WTC11 (cell line): ENCODE measurements at regions not wholly inside any gene's neighbourhood (a gene's known extent, or its start where the extent isn't known, plus 50 kb on each side); places are given as distances from the start of the nearest gene placed in this dataset.

Experiments
- ATAC-seq: fragments of 200-7000 bp; cut with Tn5 transposase; 2 replicates; pipeline ENCODE4 v1.10.0; 2021; ENCODE audit warnings: mild to moderate bottlenecking, moderate library complexity
- CTCF ChIA-PET: fragments of 300-600 bp; sonication (Branson Sonifier 250); formaldehyde crosslinking; loops from one replicate; lab custom pipeline; 2021; ENCODE audit warnings: antibody characterized with exemption; lab: Charles Lee
- POLR2A ChIA-PET: fragments of 350-600 bp; sonication (Branson Sonifier 250); formaldehyde crosslinking; loops from one replicate; lab custom pipeline; 2021; ENCODE audit warnings: antibody characterized with exemption; lab: Charles Lee
- DNase-seq: peaks from one replicate; pipeline ENCODE4 v3.0.0; 2021; ENCODE audit warnings: low spot score
- H3K27ac Mint-ChIP-seq: 2 replicates; pipeline ENCODE4 v1.8.0; 2021; ENCODE audit warnings: mixed read lengths
- H3K27me3 Mint-ChIP-seq: 2 replicates; pipeline ENCODE4 v1.8.0; 2021; ENCODE audit warnings: low read depth, mild to moderate bottlenecking, moderate library complexity, mixed read lengths
- H3K36me3 Mint-ChIP-seq: 2 replicates; pipeline ENCODE4 v1.8.0; 2021; ENCODE audit warnings: mixed read lengths
- H3K4me1 Mint-ChIP-seq: 2 replicates; pipeline ENCODE4 v1.8.0; 2022; ENCODE audit warnings: mixed read lengths
- H3K4me3 Mint-ChIP-seq: 2 replicates; pipeline ENCODE4 v1.8.0; 2021; ENCODE audit warnings: mild to moderate bottlenecking, moderate library complexity, mixed read lengths
- H3K9me3 Mint-ChIP-seq: 2 replicates; pipeline ENCODE4 v1.8.0; 2021; ENCODE audit warnings: mixed read lengths
- CBFB ChIP-seq: sonication (generic); formaldehyde crosslinking; IDR thresholded peaks from 2 replicates; pipeline ENCODE4 v1.8.1; 2022; ENCODE audit warnings: mild to moderate bottlenecking, low read depth, missing genetic modification reagents
- CREB1 ChIP-seq: sonication (generic); formaldehyde crosslinking; IDR thresholded peaks from 2 replicates; pipeline ENCODE4 v1.8.0; 2023; ENCODE audit warnings: mild to moderate bottlenecking, missing genetic modification reagents
- CREM ChIP-seq: sonication (generic); formaldehyde crosslinking; IDR thresholded peaks from 2 replicates; pipeline ENCODE4 v1.8.1; 2022; ENCODE audit warnings: mild to moderate bottlenecking, missing genetic modification reagents, moderate library complexity
- ETV6 ChIP-seq: sonication (generic); formaldehyde crosslinking; IDR thresholded peaks from 2 replicates; pipeline ENCODE4 v1.8.1; 2022; ENCODE audit warnings: mild to moderate bottlenecking, missing genetic modification reagents
- GABPB1 ChIP-seq: sonication (generic); formaldehyde crosslinking; IDR thresholded peaks from 2 replicates; pipeline ENCODE4 v1.8.1; 2023; ENCODE audit warnings: mild to moderate bottlenecking, missing genetic modification reagents
- HMGA2 ChIP-seq: fragments of 250-450 bp; sonication (Bioruptor Pico); IDR thresholded peaks from 2 replicates; pipeline ENCODE4 v1.4.0; 2021; ENCODE audit warnings: mild to moderate bottlenecking, moderate library complexity
- JAZF1 ChIP-seq: fragments of 250-450 bp; sonication (Bioruptor Pico); IDR thresholded peaks from 2 replicates; pipeline ENCODE4 v1.9.0; 2021; ENCODE audit warnings: moderate library complexity, mild to moderate bottlenecking, inconsistent platforms
- NFYB ChIP-seq: sonication (generic); formaldehyde crosslinking; conservative IDR thresholded peaks from 2 replicates; pipeline ENCODE4 v1.8.0; 2022; ENCODE audit warnings: low read depth, missing genetic modification reagents
- NR2C2 ChIP-seq: sonication (generic); formaldehyde crosslinking; IDR thresholded peaks from 2 replicates; pipeline ENCODE4 v1.8.0; 2022; ENCODE audit warnings: mild to moderate bottlenecking, missing genetic modification reagents
- TEAD1 ChIP-seq: sonication (generic); formaldehyde crosslinking; IDR thresholded peaks from 2 replicates; pipeline ENCODE4 v1.8.0; 2022; ENCODE audit warnings: mild to moderate bottlenecking, missing genetic modification reagents
- ZNF232 ChIP-seq: sonication (generic); formaldehyde crosslinking; IDR thresholded peaks from 2 replicates; pipeline ENCODE4 v1.8.0; 2022; ENCODE audit warnings: mild to moderate bottlenecking, missing genetic modification reagents
- ZNF263 ChIP-seq: sonication (generic); formaldehyde crosslinking; IDR thresholded peaks from 2 replicates; pipeline ENCODE4 v1.8.1; 2022; ENCODE audit warnings: low read depth, mild to moderate bottlenecking, moderate library complexity, missing genetic modification reagents
- ZNF416 ChIP-seq: fragments of 250-450 bp; sonication (Bioruptor Pico); IDR thresholded peaks from 2 replicates; pipeline ENCODE4 v1.9.0; 2021; ENCODE audit warnings: mild to moderate bottlenecking, inconsistent platforms
- ZNF671 ChIP-seq: fragments of 250-450 bp; sonication (Bioruptor Pico); IDR thresholded peaks from 2 replicates; pipeline ENCODE4 v1.8.0; 2021; ENCODE audit warnings: mild to moderate bottlenecking
- TF ChIP-seq, protein P1 (sequence below): sonication (generic); formaldehyde crosslinking; IDR thresholded peaks from 2 replicates; pipeline ENCODE4 v1.8.0; 2022; ENCODE audit warnings: missing genetic modification reagents
- TF ChIP-seq, protein P2 (sequence below): sonication (generic); formaldehyde crosslinking; IDR thresholded peaks from 2 replicates; pipeline ENCODE4 v1.8.1; 2023; ENCODE audit warnings: mild to moderate bottlenecking, missing genetic modification reagents, moderate library complexity
- TF ChIP-seq, protein P3 (sequence below): fragments of 200-600 bp; IDR thresholded peaks from 2 replicates; pipeline ENCODE4 v1.8.0; 2022; ENCODE audit warnings: antibody characterized with exemption
- TF ChIP-seq, protein P4 (sequence below): fragments of 250-450 bp; sonication (Bioruptor Pico); IDR thresholded peaks from 2 replicates; pipeline ENCODE4 v1.9.0; 2021; ENCODE audit warnings: mild to moderate bottlenecking
- TF ChIP-seq, protein P5 (sequence below): fragments of 250-450 bp; sonication (Bioruptor Pico); IDR thresholded peaks from 2 replicates; pipeline ENCODE4 v1.8.0; 2021; ENCODE audit warnings: mild to moderate bottlenecking
- TF ChIP-seq, protein P6 (sequence below): fragments of 250-450 bp; sonication (Bioruptor Pico); IDR thresholded peaks from 2 replicates; pipeline ENCODE4 v1.9.0; 2021; ENCODE audit warnings: mild to moderate bottlenecking, borderline replicate concordance
- TF ChIP-seq, protein P7 (sequence below): fragments of 250-450 bp; sonication (Bioruptor Pico); IDR thresholded peaks from 2 replicates; pipeline ENCODE4 v1.9.0; 2021; ENCODE audit warnings: moderate library complexity, mild to moderate bottlenecking, inconsistent platforms, borderline replicate concordance
- TF ChIP-seq, protein P8 (sequence below): sonication (generic); formaldehyde crosslinking; IDR thresholded peaks from 2 replicates; pipeline ENCODE4 v1.8.1; 2023; ENCODE audit warnings: mild to moderate bottlenecking, missing genetic modification reagents, moderate library complexity

DNA sequence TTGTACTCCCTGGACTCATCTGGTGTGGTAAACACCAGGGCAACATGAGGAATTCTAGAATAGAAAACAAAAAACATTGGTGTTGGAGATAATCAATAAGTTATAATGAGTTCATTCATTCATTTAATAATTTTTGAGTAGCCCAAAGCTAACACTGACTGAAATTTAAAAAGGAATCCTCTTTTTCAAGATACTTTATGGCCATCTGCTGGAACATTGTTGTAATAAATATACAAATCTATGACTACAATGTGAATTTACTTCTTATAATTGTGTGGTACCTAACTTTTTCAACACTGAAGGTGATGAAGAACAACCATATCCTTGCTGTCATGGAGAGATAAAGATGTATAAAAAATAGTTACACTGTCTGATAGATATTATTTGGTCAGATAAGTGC, 687.3 kb upstream of the MIS18BP1 start:
- ChIA-PET CTCF (no interaction called here), POLR2A (no interaction called here)
- no peak for ATAC-seq

DNA sequence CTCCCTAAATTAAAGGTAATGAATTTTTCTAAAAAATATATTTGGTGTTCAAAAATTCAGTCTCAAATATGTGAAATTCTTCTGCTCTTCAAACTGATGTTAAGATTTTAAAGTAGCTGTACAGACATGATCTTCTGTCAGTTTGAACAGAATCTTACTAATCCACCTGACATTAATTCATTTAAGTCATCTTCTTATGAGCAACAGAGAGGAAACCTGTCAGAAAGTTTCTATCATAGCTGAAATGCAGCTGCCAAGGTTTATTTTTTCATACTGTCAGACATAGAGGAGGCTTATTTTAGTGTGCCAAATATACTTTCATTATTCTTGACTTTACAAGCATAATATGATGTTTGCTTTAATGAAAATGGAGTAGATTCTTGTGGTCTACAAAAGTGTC, 686.6 kb upstream of the MIS18BP1 start:
- ChIA-PET CTCF (no interaction called here), POLR2A (no interaction called here)
- Mint-ChIP-seq H3K4me3 (no peak overlapping the region), H3K4me1 (no peaks in the 10 kb centered on the region), H3K27me3 (no peaks in the 10 kb centered on the region), H3K9me3 (peaks cover 57% of the 10 kb centered on the region), H3K27ac (no peak overlapping the region), H3K36me3 (peaks cover 18% of the 10 kb centered on the region)
- DNase-seq, result no peak
- ATAC-seq, result no peak
- TF ChIP-seq, protein P1, sequence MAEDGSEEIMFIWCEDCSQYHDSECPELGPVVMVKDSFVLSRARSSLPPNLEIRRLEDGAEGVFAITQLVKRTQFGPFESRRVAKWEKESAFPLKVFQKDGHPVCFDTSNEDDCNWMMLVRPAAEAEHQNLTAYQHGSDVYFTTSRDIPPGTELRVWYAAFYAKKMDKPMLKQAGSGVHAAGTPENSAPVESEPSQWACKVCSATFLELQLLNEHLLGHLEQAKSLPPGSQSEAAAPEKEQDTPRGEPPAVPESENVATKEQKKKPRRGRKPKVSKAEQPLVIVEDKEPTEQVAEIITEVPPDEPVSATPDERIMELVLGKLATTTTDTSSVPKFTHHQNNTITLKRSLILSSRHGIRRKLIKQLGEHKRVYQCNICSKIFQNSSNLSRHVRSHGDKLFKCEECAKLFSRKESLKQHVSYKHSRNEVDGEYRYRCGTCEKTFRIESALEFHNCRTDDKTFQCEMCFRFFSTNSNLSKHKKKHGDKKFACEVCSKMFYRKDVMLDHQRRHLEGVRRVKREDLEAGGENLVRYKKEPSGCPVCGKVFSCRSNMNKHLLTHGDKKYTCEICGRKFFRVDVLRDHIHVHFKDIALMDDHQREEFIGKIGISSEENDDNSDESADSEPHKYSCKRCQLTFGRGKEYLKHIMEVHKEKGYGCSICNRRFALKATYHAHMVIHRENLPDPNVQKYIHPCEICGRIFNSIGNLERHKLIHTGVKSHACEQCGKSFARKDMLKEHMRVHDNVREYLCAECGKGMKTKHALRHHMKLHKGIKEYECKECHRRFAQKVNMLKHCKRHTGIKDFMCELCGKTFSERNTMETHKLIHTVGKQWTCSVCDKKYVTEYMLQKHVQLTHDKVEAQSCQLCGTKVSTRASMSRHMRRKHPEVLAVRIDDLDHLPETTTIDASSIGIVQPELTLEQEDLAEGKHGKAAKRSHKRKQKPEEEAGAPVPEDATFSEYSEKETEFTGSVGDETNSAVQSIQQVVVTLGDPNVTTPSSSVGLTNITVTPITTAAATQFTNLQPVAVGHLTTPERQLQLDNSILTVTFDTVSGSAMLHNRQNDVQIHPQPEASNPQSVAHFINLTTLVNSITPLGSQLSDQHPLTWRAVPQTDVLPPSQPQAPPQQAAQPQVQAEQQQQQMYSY, result no peak
- TF ChIP-seq JAZF1 (CRISPR knock-in tag) (no peak), CBFB (CRISPR knock-in tag) (no peak), CREB1 (CRISPR knock-in tag) (no peak), NR2C2 (CRISPR knock-in tag) (no peak), CREM (CRISPR knock-in tag) (no peak), ZNF232 (CRISPR knock-in tag) (no peak), ZNF263 (CRISPR knock-in tag) (no peak), ETV6 (no peak), GABPB1 (CRISPR knock-in tag) (no peak), NFYB (CRISPR knock-in tag) (no peak), HMGA2 (CRISPR knock-in tag) (no peak)
- TF ChIP-seq, protein P2, sequence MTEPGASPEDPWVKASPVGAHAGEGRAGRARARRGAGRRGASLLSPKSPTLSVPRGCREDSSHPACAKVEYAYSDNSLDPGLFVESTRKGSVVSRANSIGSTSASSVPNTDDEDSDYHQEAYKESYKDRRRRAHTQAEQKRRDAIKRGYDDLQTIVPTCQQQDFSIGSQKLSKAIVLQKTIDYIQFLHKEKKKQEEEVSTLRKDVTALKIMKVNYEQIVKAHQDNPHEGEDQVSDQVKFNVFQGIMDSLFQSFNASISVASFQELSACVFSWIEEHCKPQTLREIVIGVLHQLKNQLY (CRISPR knock-in tag), result no peak
- TF ChIP-seq, protein P3, sequence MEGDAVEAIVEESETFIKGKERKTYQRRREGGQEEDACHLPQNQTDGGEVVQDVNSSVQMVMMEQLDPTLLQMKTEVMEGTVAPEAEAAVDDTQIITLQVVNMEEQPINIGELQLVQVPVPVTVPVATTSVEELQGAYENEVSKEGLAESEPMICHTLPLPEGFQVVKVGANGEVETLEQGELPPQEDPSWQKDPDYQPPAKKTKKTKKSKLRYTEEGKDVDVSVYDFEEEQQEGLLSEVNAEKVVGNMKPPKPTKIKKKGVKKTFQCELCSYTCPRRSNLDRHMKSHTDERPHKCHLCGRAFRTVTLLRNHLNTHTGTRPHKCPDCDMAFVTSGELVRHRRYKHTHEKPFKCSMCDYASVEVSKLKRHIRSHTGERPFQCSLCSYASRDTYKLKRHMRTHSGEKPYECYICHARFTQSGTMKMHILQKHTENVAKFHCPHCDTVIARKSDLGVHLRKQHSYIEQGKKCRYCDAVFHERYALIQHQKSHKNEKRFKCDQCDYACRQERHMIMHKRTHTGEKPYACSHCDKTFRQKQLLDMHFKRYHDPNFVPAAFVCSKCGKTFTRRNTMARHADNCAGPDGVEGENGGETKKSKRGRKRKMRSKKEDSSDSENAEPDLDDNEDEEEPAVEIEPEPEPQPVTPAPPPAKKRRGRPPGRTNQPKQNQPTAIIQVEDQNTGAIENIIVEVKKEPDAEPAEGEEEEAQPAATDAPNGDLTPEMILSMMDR, result no peak

More for the DNA sequence above, 687.3 kb upstream of the MIS18BP1 start:
- Mint-ChIP-seq H3K36me3 (peaks cover 11% of the 10 kb centered on the region), H3K4me1 (no peaks in the 10 kb centered on the region), H3K9me3 (peaks cover 50% of the 10 kb centered on the region), H3K4me3 (no peak overlapping the region), H3K27ac (no peak overlapping the region), H3K27me3 (no peaks in the 10 kb centered on the region)
- no peak for DNase-seq
- TF ChIP-seq TEAD1 (CRISPR knock-in tag), result no peak
- TF ChIP-seq ZNF671 (CRISPR knock-in tag), result no peak
- no peak for TF ChIP-seq ETV6
- TF ChIP-seq, protein P4, sequence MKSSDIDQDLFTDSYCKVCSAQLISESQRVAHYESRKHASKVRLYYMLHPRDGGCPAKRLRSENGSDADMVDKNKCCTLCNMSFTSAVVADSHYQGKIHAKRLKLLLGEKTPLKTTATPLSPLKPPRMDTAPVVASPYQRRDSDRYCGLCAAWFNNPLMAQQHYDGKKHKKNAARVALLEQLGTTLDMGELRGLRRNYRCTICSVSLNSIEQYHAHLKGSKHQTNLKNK (CRISPR knock-in tag), result no peak
- TF ChIP-seq, protein P5, sequence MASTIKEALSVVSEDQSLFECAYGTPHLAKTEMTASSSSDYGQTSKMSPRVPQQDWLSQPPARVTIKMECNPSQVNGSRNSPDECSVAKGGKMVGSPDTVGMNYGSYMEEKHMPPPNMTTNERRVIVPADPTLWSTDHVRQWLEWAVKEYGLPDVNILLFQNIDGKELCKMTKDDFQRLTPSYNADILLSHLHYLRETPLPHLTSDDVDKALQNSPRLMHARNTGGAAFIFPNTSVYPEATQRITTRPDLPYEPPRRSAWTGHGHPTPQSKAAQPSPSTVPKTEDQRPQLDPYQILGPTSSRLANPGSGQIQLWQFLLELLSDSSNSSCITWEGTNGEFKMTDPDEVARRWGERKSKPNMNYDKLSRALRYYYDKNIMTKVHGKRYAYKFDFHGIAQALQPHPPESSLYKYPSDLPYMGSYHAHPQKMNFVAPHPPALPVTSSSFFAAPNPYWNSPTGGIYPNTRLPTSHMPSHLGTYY, result no peak
- TF ChIP-seq, protein P6, sequence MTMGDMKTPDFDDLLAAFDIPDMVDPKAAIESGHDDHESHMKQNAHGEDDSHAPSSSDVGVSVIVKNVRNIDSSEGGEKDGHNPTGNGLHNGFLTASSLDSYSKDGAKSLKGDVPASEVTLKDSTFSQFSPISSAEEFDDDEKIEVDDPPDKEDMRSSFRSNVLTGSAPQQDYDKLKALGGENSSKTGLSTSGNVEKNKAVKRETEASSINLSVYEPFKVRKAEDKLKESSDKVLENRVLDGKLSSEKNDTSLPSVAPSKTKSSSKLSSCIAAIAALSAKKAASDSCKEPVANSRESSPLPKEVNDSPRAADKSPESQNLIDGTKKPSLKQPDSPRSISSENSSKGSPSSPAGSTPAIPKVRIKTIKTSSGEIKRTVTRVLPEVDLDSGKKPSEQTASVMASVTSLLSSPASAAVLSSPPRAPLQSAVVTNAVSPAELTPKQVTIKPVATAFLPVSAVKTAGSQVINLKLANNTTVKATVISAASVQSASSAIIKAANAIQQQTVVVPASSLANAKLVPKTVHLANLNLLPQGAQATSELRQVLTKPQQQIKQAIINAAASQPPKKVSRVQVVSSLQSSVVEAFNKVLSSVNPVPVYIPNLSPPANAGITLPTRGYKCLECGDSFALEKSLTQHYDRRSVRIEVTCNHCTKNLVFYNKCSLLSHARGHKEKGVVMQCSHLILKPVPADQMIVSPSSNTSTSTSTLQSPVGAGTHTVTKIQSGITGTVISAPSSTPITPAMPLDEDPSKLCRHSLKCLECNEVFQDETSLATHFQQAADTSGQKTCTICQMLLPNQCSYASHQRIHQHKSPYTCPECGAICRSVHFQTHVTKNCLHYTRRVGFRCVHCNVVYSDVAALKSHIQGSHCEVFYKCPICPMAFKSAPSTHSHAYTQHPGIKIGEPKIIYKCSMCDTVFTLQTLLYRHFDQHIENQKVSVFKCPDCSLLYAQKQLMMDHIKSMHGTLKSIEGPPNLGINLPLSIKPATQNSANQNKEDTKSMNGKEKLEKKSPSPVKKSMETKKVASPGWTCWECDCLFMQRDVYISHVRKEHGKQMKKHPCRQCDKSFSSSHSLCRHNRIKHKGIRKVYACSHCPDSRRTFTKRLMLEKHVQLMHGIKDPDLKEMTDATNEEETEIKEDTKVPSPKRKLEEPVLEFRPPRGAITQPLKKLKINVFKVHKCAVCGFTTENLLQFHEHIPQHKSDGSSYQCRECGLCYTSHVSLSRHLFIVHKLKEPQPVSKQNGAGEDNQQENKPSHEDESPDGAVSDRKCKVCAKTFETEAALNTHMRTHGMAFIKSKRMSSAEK (CRISPR knock-in tag), result no peak
- TF ChIP-seq ZNF416, result no peak
- TF ChIP-seq, protein P7, sequence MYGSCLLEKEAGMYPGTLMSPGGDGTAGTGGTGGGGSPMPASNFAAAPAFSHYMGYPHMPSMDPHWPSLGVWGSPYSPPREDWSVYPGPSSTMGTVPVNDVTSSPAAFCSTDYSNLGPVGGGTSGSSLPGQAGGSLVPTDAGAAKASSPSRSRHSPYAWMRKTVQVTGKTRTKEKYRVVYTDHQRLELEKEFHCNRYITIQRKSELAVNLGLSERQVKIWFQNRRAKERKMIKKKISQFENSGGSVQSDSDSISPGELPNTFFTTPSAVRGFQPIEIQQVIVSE (CRISPR knock-in tag), result no peak
- TF ChIP-seq, protein P8, sequence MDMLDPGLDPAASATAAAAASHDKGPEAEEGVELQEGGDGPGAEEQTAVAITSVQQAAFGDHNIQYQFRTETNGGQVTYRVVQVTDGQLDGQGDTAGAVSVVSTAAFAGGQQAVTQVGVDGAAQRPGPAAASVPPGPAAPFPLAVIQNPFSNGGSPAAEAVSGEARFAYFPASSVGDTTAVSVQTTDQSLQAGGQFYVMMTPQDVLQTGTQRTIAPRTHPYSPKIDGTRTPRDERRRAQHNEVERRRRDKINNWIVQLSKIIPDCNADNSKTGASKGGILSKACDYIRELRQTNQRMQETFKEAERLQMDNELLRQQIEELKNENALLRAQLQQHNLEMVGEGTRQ (CRISPR knock-in tag), result no peak
